Mammary epithelial cell (primary cell): ENCODE measurements at regions not wholly inside any gene's neighbourhood (a gene's known extent, or its start where the extent isn't known, plus 50 kb on each side); places are given as distances from the start of the nearest gene placed in this dataset.

Experiments used
- EZH2 ChIP-seq: IDR thresholded peaks from 2 replicates; pipeline ENCODE4 v1.6.1; 2012; ENCODE audit warnings: low read length, inconsistent platforms, borderline replicate concordance
- TF ChIP-seq, protein P1 (sequence below), 2 donors: IDR thresholded peaks in 1 of 2; conservative IDR thresholded peaks in 1 of 2; 2 replicates each; pipeline ENCODE4 v1.5.1; 2011 to 2012; ENCODE audit warnings: inconsistent platforms in 2 of 2, low read length in 2 of 2, mild to moderate bottlenecking in 2 of 2, control low read depth in 1 of 2, low read depth in 1 of 2; ENCODE audit not compliant: insufficient read depth in 1 of 2; ENCODE audit errors: extremely low read depth in 1 of 2

- TF ChIP-seq, protein P1, sequence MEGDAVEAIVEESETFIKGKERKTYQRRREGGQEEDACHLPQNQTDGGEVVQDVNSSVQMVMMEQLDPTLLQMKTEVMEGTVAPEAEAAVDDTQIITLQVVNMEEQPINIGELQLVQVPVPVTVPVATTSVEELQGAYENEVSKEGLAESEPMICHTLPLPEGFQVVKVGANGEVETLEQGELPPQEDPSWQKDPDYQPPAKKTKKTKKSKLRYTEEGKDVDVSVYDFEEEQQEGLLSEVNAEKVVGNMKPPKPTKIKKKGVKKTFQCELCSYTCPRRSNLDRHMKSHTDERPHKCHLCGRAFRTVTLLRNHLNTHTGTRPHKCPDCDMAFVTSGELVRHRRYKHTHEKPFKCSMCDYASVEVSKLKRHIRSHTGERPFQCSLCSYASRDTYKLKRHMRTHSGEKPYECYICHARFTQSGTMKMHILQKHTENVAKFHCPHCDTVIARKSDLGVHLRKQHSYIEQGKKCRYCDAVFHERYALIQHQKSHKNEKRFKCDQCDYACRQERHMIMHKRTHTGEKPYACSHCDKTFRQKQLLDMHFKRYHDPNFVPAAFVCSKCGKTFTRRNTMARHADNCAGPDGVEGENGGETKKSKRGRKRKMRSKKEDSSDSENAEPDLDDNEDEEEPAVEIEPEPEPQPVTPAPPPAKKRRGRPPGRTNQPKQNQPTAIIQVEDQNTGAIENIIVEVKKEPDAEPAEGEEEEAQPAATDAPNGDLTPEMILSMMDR (conservative IDR thresholded peaks at IDR 0.05 in 1 of 2, IDR thresholded peaks at IDR 0.05 in 1 of 2; ENCODE audit: extremely low read depth in 1 of 2, insufficient read depth in 1 of 2, low read depth in 1 of 2, low read length in 2 of 2) = no peak
- no peak for TF ChIP-seq EZH2
These were observed 346.1 kb downstream of the DCDC2C start for GRCh38 chr2:4049463-4049862.
